HG03103 (cell line): ENCODE measurements at regions not wholly inside any gene's neighbourhood (a gene's known extent, or its start where the extent isn't known, plus 50 kb on each side); places are given as distances from the start of the nearest gene placed in this dataset.
"Not testable (repeated sequence)": the region's sequence is repeated elsewhere in the genome, so short reads cannot be mapped to it uniquely, and the experiment has no call there.

Experiments used
- ATAC-seq: cut with Tn5 transposase; IDR thresholded peaks from one replicate; pipeline ENCODE4 v1.9.1; 2021; ENCODE audit warnings: low read depth; ENCODE audit not compliant: unreplicated experiment

GRCh38 chr4:160283081-160283480, 1180.2 kb downstream of the RAPGEF2 start:
- no peak for ATAC-seq

- ATAC-seq = no peak
These were observed 1181.6 kb downstream of the RAPGEF2 start for GRCh38 chr4:160284516-160284915.

- ATAC-seq = no peak
These were observed 1183.2 kb downstream of the RAPGEF2 start for GRCh38 chr4:160286051-160286450.

GRCh38 chr4:160296476-160296875, 1193.6 kb downstream of the RAPGEF2 start:
- no peak for ATAC-seq

- ATAC-seq = no peak
These were observed 1196.3 kb downstream of the RAPGEF2 start for GRCh38 chr4:160299177-160299576.

GRCh38 chr4:160299608-160300007, 1196.7 kb downstream of the RAPGEF2 start:
- ATAC-seq = no peak

GRCh38 chr4:160316036-160316435, 1213.2 kb downstream of the RAPGEF2 start:
- no peak for ATAC-seq

- no peak for ATAC-seq
These were observed 1215.8 kb downstream of the RAPGEF2 start for GRCh38 chr4:160318567-160319220.

GRCh38 chr4:160319221-160319867, 1216.5 kb downstream of the RAPGEF2 start:
- no peak for ATAC-seq

- ATAC-seq = no peak
These were observed 1217.0 kb downstream of the RAPGEF2 start for GRCh38 chr4:160319868-160320260.

- ATAC-seq = no peak
These were observed 1223.2 kb downstream of the RAPGEF2 start for GRCh38 chr4:160326110-160326509.

GRCh38 chr4:160347197-160347596, 1244.3 kb downstream of the RAPGEF2 start:
- ATAC-seq = no peak

- ATAC-seq = no peak
These were observed 1248.1 kb downstream of the RAPGEF2 start for GRCh38 chr4:160350944-160351343.

- no peak for ATAC-seq
These were observed 1249.8 kb downstream of the RAPGEF2 start for GRCh38 chr4:160352637-160353036.

- ATAC-seq = no peak
These were observed 1250.7 kb downstream of the RAPGEF2 start for GRCh38 chr4:160353548-160353947.

GRCh38 chr4:160362478-160362877, 1259.6 kb downstream of the RAPGEF2 start:
- no peak for ATAC-seq

GRCh38 chr4:160364217-160364616, 1261.3 kb downstream of the RAPGEF2 start:
- no peak for ATAC-seq

- not testable (repeated sequence) for ATAC-seq
These were observed 1261.8 kb downstream of the RAPGEF2 start for GRCh38 chr4:160364665-160365064.

GRCh38 chr4:160365383-160365782, 1262.5 kb downstream of the RAPGEF2 start:
- ATAC-seq = not testable (repeated sequence)

- ATAC-seq = no peak
These were observed 1267.2 kb downstream of the RAPGEF2 start for GRCh38 chr4:160370046-160370445.

- ATAC-seq = no peak
These were observed 1268.6 kb downstream of the RAPGEF2 start for GRCh38 chr4:160371446-160371845.

GRCh38 chr4:160372390-160372789, 1269.5 kb downstream of the RAPGEF2 start:
- ATAC-seq = no peak
